Activated B cell treated with CpG ODN at 0.5 μM for 24 hours (primary cell): ENCODE measurements at regions not wholly inside any gene's neighbourhood (a gene's known extent, or its start where the extent isn't known, plus 50 kb on each side); places are given as distances from the start of the nearest gene placed in this dataset.

Experiments used
- ATAC-seq: fragments of 200-7000 bp; cut with Tn5 transposase; one replicate; pipeline ENCODE4 v1.10.0; 2021; ENCODE audit warnings: low read depth, mild to moderate bottlenecking, moderate library complexity
- CTCF ChIA-PET: fragments of 350-600 bp; sonication (Branson Sonifier 250); formaldehyde crosslinking; loops from one replicate; lab custom pipeline; 2021; ENCODE audit warnings: antibody characterized with exemption; lab: Charles Lee
- POLR2A ChIA-PET: fragments of 350-600 bp; sonication (Branson Sonifier 250); formaldehyde crosslinking; loops from one replicate; lab custom pipeline; 2021; ENCODE audit warnings: antibody characterized with exemption; lab: Charles Lee
- DNase-seq: peaks from one replicate; pipeline ENCODE4 v3.0.0; 2022
- H3K27ac Mint-ChIP-seq: one replicate; pipeline ENCODE4 v1.8.0; 2020; ENCODE audit warnings: mixed read lengths
- H3K27me3 Mint-ChIP-seq: one replicate; pipeline ENCODE4 v1.8.0; 2021; ENCODE audit warnings: mixed read lengths
- H3K36me3 Mint-ChIP-seq: one replicate; pipeline ENCODE4 v1.8.0; 2021; ENCODE audit warnings: low read depth, mixed read lengths
- H3K4me1 Mint-ChIP-seq: one replicate; pipeline ENCODE4 v1.8.0; 2021; ENCODE audit warnings: mixed read lengths
- H3K4me3 Mint-ChIP-seq: one replicate; pipeline ENCODE4 v1.8.0; 2020; ENCODE audit warnings: mild to moderate bottlenecking, mixed read lengths
- H3K9me3 Mint-ChIP-seq: one replicate; pipeline ENCODE4 v1.8.0; 2020; ENCODE audit warnings: mixed read lengths
- intact Hi-C: fragments of 100-400 bp; cut with micrococcal nuclease; formaldehyde crosslinking; loops from one replicate; pipeline ENCODE4 v1.15.1; 2024
- TF ChIP-seq, protein P1 (sequence below): fragments of 200-600 bp; IDR thresholded peaks from one replicate; pipeline ENCODE4 v1.8.0; 2022; ENCODE audit warnings: antibody characterized with exemption, mild to moderate bottlenecking

DNA sequence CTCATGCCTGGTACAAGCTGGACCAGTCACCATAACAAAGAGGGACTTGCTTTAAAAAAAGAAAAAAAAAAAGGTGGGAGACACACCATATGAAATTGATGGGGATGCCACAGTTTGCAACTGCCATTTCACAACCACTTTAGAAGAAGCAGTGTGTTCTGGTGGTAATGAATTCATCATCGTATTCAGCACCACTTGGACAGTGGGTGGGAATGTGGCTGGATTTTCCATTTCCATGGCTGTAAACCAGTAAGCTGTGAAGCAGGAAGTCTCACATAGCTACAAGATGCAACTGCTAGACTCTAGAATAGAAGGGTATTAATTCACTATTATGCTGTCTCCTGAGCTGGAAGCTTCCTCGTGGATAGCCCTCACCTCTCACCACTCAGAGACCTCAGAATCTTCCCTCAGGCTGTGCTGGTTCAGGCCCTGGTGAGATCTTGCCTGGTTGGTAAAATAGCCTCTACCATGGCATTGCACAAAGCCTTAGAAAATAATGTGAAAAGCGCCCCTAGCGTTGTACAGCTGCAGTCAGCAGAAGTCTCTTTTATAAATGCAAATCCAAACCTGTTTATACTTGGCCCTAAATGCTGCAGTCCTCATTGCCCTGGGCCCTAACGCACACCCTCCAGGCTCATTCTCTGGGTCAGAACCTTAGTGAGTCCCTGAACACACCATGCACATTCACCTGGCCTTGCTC, 150.7 kb downstream of the KCTD15 start:
- POLR2A ChIA-PET = no interaction called here
- no peak for ATAC-seq
- DNase-seq = no peak
- no peak overlapping the region for H3K27ac Mint-ChIP-seq
- TF ChIP-seq, protein P1, sequence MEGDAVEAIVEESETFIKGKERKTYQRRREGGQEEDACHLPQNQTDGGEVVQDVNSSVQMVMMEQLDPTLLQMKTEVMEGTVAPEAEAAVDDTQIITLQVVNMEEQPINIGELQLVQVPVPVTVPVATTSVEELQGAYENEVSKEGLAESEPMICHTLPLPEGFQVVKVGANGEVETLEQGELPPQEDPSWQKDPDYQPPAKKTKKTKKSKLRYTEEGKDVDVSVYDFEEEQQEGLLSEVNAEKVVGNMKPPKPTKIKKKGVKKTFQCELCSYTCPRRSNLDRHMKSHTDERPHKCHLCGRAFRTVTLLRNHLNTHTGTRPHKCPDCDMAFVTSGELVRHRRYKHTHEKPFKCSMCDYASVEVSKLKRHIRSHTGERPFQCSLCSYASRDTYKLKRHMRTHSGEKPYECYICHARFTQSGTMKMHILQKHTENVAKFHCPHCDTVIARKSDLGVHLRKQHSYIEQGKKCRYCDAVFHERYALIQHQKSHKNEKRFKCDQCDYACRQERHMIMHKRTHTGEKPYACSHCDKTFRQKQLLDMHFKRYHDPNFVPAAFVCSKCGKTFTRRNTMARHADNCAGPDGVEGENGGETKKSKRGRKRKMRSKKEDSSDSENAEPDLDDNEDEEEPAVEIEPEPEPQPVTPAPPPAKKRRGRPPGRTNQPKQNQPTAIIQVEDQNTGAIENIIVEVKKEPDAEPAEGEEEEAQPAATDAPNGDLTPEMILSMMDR = no peak
- H3K36me3 Mint-ChIP-seq = no peaks in the 10 kb centered on the region
- peaks cover 4% of the 10 kb centered on the region for H3K27me3 Mint-ChIP-seq
- CTCF ChIA-PET = no interaction called here
- H3K4me1 Mint-ChIP-seq = no peaks in the 10 kb centered on the region
- intact Hi-C loops = no loop called here
- no peaks in the 10 kb centered on the region for H3K9me3 Mint-ChIP-seq
- no peak overlapping the region for H3K4me3 Mint-ChIP-seq

DNA sequence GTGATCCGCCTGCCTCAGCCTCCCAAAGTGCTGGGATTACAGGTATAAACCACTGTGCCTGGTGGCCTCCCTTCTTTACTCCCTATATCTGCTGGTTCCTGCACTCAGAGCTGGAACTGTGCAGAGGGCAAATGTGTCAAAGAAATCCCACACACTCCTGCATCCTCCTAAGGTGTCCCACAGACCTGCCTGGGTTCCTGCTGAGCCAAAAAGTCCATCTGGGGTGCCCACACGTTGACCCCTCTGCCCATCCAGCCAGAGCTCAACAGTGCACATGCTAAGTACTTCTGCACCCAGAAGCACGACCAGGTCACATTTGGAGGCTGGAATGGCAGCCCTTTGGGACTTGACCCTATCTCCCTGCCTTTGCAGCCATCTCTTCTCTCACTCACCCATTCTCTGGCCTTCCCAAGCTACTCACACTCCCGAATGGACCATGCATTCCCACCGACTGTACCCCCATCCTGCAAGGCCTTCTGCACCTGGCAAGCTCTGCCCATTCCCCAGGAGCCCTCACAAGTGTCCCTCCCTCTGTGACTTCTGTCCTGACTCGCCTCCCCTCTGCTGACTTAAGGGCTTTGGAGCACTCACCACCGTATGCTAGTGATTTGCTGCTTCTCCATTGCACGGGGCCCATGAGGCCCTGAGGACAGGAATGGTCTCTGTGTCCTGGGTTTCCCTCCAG, 152.1 kb downstream of the KCTD15 start:
- Mint-ChIP-seq H3K4me3 (no peak overlapping the region), H3K4me1 (no peaks in the 10 kb centered on the region), H3K9me3 (no peaks in the 10 kb centered on the region), H3K36me3 (no peaks in the 10 kb centered on the region), H3K27me3 (peaks cover 5% of the 10 kb centered on the region), H3K27ac (no peak overlapping the region)
- intact Hi-C loops = no loop called here
- ChIA-PET CTCF (interaction anchor here (0.6 kb wide), 1 partner anchor 1201 kb away, joined by 3 read pairs; no protein-coding TSS in a partner anchor), POLR2A (interaction anchor here (0.6 kb wide), 1 partner anchor 281 kb away, joined by 3 read pairs; no protein-coding TSS in a partner anchor)
- no peak for DNase-seq
- TF ChIP-seq, protein P1 = no peak
- no peak for ATAC-seq

DNA sequence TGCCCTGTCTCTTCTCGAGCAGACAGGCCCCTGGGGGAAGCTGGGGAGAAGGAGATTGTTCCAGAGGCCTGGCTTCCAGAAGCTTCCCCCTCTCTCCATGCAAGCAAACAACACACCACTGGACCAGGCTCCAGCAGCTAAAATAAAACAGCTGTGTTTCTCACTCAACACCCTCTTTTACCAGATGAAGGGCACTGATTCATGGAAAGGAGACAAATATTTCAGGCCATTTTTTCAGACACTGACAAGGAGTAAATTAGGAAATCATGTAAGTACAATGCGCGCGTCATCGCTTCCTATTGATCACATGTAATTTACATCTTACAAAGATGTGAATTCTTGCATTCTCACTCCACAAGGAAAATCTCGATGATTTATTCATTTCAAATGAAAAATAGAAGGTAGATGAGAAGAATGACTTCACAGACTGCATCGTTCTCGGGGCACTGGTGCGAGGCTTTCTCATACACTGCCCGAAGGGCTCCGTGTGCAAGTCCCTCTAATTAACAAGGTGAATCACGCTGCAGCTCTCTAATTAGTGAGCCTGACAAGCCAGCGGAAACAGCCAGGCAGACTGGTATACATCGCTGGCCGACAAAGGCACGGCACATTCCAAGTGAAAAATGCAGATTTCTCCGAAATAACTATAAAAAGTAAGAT, 153.6 kb downstream of the KCTD15 start:
- Mint-ChIP-seq H3K27me3 (peaks cover 5% of the 10 kb centered on the region), H3K9me3 (no peaks in the 10 kb centered on the region), H3K4me1 (no peaks in the 10 kb centered on the region), H3K27ac (no peak overlapping the region), H3K36me3 (no peaks in the 10 kb centered on the region), H3K4me3 (no peak overlapping the region)
- TF ChIP-seq, protein P1 = no peak
- ATAC-seq = no peak
- ChIA-PET CTCF (no interaction called here), POLR2A (no interaction called here)
- DNase-seq = no peak
- intact Hi-C loops = no loop called here

DNA sequence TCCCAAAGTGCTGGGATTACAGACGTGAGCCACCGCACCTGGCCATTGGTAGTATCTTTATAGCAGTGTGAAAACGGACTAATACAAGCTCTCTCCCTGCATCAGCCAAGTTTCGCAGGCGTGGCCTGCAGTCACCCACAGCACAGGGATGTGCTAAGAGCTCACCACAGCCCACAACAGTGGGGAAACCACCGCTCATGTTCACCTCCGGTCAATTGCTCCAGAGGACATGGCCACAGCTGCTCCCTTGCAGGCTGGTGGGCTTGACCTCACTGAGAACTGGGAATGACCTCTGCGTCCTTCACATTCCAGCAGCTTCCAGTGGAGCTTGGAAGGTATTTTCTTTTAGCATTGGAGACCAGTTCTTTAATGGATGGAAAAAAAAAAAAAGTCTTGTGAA, 156.4 kb downstream of the KCTD15 start:
- TF ChIP-seq, protein P1 = no peak
- intact Hi-C loops = no loop called here
- CTCF ChIA-PET = no interaction called here

DNA sequence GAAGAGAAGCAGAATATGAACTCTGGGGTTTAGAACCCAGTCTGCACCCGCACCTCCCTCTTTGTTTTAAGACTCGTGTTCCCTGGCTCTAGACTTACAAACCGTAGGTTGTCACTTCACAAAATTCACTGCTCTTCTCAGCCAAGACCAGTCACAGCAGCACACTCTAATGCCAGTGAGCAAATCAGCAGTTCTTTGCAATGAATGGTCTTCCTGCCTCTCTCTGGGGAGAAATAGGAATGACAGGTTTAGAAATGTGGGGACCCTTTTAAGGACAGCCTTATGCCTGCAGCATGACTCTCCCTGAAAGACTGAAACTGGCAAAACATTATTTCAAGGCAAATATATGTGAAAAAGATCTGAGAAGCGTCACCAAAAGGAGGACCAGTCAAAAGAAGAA, 156.9 kb downstream of the KCTD15 start:
- ChIA-PET CTCF (no interaction called here), POLR2A (no interaction called here)

More for the DNA sequence above, 156.4 kb downstream of the KCTD15 start:
- POLR2A ChIA-PET = no interaction called here
- ATAC-seq (no peak), DNase-seq (no peak)
- Mint-ChIP-seq H3K36me3 (no peaks in the 10 kb centered on the region), H3K27me3 (peaks cover 5% of the 10 kb centered on the region), H3K4me3 (no peak overlapping the region), H3K9me3 (no peaks in the 10 kb centered on the region), H3K4me1 (no peaks in the 10 kb centered on the region), H3K27ac (no peak overlapping the region)

More for the DNA sequence above, 156.9 kb downstream of the KCTD15 start:
- peaks cover 4% of the 10 kb centered on the region for H3K27me3 Mint-ChIP-seq
- ATAC-seq (no peak), DNase-seq (no peak)
- no peaks in the 10 kb centered on the region for H3K4me1 Mint-ChIP-seq
- H3K9me3 Mint-ChIP-seq = no peaks in the 10 kb centered on the region
- intact Hi-C loops = no loop called here
- H3K4me3 Mint-ChIP-seq = no peak overlapping the region
- H3K27ac Mint-ChIP-seq = no peak overlapping the region
- H3K36me3 Mint-ChIP-seq = no peaks in the 10 kb centered on the region
- TF ChIP-seq, protein P1 = no peak
